Mesothelial cell of epicardium (in vitro differentiated cells): ENCODE measurements at regions not wholly inside any gene's neighbourhood (a gene's known extent, or its start where the extent isn't known, plus 50 kb on each side); places are given as distances from the start of the nearest gene placed in this dataset.

Experiments
- DNase-seq, 2 experiments: peaks; one replicate each; pipeline ENCODE4 v3.0.0; 2021; ENCODE audit warnings: low spot score in 2 of 2; ENCODE audit not compliant: unreplicated experiment in 2 of 2
- H3K27ac Mint-ChIP-seq: 2 replicates; pipeline ENCODE4 v1.8.0; 2021; ENCODE audit warnings: mixed read lengths
- H3K27me3 Mint-ChIP-seq: 2 replicates; pipeline ENCODE4 v1.8.0; 2021; ENCODE audit warnings: low read depth, mixed read lengths
- H3K36me3 Mint-ChIP-seq: 2 replicates; pipeline ENCODE4 v1.8.0; 2021; ENCODE audit warnings: mixed read lengths
- H3K4me1 Mint-ChIP-seq: 2 replicates; pipeline ENCODE4 v1.8.0; 2021; ENCODE audit warnings: mixed read lengths
- H3K4me3 Mint-ChIP-seq: 2 replicates; pipeline ENCODE4 v1.8.0; 2021; ENCODE audit warnings: mild to moderate bottlenecking, moderate library complexity, mixed read lengths
- H3K9me3 Mint-ChIP-seq: 2 replicates; pipeline ENCODE4 v1.8.0; 2021; ENCODE audit warnings: mixed read lengths
- CTCF ChIP-seq: fragments of 200-600 bp; sonication (generic); IDR thresholded peaks from one replicate; pipeline ENCODE4 v1.5.0; 2021; ENCODE audit warnings: antibody characterized with exemption; ENCODE audit not compliant: unreplicated experiment

GRCh38 chr14:81632157-81632556 lies 98.5 kb upstream of the SEL1L start:
- Mint-ChIP-seq H3K9me3 (no peaks in the 10 kb centered on the region), H3K27ac (no peak overlapping the region), H3K36me3 (no peaks in the 10 kb centered on the region), H3K4me1 (no peaks in the 10 kb centered on the region), H3K27me3 (no peaks in the 10 kb centered on the region), H3K4me3 (no peak overlapping the region)
- no peak for TF ChIP-seq CTCF
- DNase-seq, result no peak

GRCh38 chr14:81633496-81633895 lies 99.8 kb upstream of the SEL1L start:
- no peak for TF ChIP-seq CTCF
- no peaks in the 10 kb centered on the region for H3K27me3 Mint-ChIP-seq

GRCh38 chr14:81637639-81638038 lies 104.0 kb upstream of the SEL1L start:
- Mint-ChIP-seq H3K4me1 (peaks cover 4% of the 10 kb centered on the region), H3K27ac (no peak overlapping the region), H3K27me3 (peaks cover 5% of the 10 kb centered on the region), H3K9me3 (no peaks in the 10 kb centered on the region), H3K36me3 (no peaks in the 10 kb centered on the region), H3K4me3 (no peak overlapping the region)
- no peak for DNase-seq
- no peak for TF ChIP-seq CTCF

More at GRCh38 chr14:81633496-81633895, 99.8 kb upstream of the SEL1L start:
- Mint-ChIP-seq H3K9me3 (no peaks in the 10 kb centered on the region), H3K36me3 (no peaks in the 10 kb centered on the region), H3K4me1 (no peaks in the 10 kb centered on the region), H3K4me3 (no peak overlapping the region), H3K27ac (no peak overlapping the region)
- DNase-seq, result no peak

GRCh38 chr14:81638656-81639280 lies 105.1 kb upstream of the SEL1L start:
- H3K27ac Mint-ChIP-seq, result no peak overlapping the region
- H3K4me1 Mint-ChIP-seq, result peaks cover 4% of the 10 kb centered on the region
- H3K27me3 Mint-ChIP-seq, result peaks cover 5% of the 10 kb centered on the region
- no peak overlapping the region for H3K4me3 Mint-ChIP-seq
- H3K9me3 Mint-ChIP-seq, result peaks cover 2% of the 10 kb centered on the region
- TF ChIP-seq CTCF, result no peak
- H3K36me3 Mint-ChIP-seq, result no peaks in the 10 kb centered on the region
- DNase-seq, result no peak

- Mint-ChIP-seq H3K27me3 (no peaks in the 10 kb centered on the region), H3K4me3 (no peak overlapping the region), H3K36me3 (no peaks in the 10 kb centered on the region), H3K9me3 (peaks cover 4% of the 10 kb centered on the region), H3K4me1 (peaks cover 7% of the 10 kb centered on the region), H3K27ac (no peak overlapping the region)
- DNase-seq, result no peak
- no peak for TF ChIP-seq CTCF
Observed at GRCh38 chr14:81653626-81654025, 120.0 kb upstream of the SEL1L start.
